ENCODE measurements at regions not wholly inside any gene's neighbourhood (a gene's known extent, or its start where the extent isn't known, plus 50 kb on each side); places are given as distances from the start of the nearest gene placed in this dataset.

DNA sequence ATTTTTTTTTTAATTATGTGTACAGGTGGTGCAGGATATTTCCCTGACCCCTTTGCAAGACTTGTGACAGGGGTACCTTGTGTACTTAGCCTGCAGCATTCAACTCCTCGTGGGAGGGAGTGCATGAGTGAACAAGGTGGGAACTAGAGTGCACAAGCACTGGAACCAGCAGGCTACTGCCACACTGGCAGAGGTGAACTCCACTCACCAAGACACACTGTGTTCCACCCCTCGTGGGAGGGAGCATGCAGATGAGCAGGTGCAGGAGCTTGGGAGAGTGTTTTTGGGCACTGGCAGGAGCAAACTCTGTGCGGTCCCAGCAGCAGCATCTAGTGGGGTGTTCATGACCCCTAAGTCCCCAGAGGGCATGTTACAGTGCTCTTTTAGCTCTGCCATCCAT lies 282.7 kb upstream of the PLET1 start:
- Histone ChIP-seq H3K4me1 (ENCODE audit: control insufficient read depth in 1 of 2, insufficient read depth in 2 of 2, low read length in 2 of 2) (peaks cover 0 to 1% of the 10 kb centered on the region in 2 donors), H3K4me2 (replicated peaks; ENCODE audit: extremely low read depth, low read length, poor library complexity, severe bottlenecking) (no peak overlapping the region), H3K27ac (ENCODE audit: low read depth in 1 of 2, low read length in 2 of 2) (no peak overlapping the region), H3K9me3 (replicated peaks in 1 of 2; ENCODE audit: control insufficient read depth in 1 of 2, insufficient read depth in 1 of 2, low read length in 2 of 2) (no peaks in the 10 kb centered on the region), H2AFZ (ENCODE audit: insufficient read depth, low read depth, low read length, poor library complexity, severe bottlenecking) (no peak overlapping the region), H3K79me2 (ENCODE audit: insufficient read depth, low read length) (no peaks in the 10 kb centered on the region), H3K4me3 (replicated peaks in 1 of 3; ENCODE audit: low read depth in 2 of 3, low read length in 3 of 3) (no peak overlapping the region), H3K27me3 (ENCODE audit: control insufficient read depth in 2 of 2, insufficient read depth in 2 of 2, low read length in 2 of 2) (no peaks in the 10 kb centered on the region), H3K9ac (ENCODE audit: insufficient read depth, low read length, poor library complexity, severe bottlenecking) (no peak overlapping the region), H3K36me3 (replicated peaks in 1 of 2; ENCODE audit: control insufficient read depth in 1 of 2, insufficient read depth in 2 of 2, low read length in 2 of 2) (no peaks in the 10 kb centered on the region), H4K20me1 (ENCODE audit: insufficient read depth, low read length) (no peaks in the 10 kb centered on the region)
- DNase-seq, result no peak
- Mint-ChIP-seq H3K27ac (no peak overlapping the region), H3K4me1 (peaks cover 1% of the 10 kb centered on the region), H3K36me3 (no peaks in the 10 kb centered on the region), H3K27me3 (ENCODE audit: low read depth in 3 of 3) (peaks cover 0 to 2% (median 0%) of the 10 kb centered on the region in 3 donors), H3K4me3 (no peak overlapping the region), H3K9me3 (peaks cover 0 to 3% (median 0%) of the 10 kb centered on the region in 7 donors)
- TF ChIP-seq, protein P1, sequence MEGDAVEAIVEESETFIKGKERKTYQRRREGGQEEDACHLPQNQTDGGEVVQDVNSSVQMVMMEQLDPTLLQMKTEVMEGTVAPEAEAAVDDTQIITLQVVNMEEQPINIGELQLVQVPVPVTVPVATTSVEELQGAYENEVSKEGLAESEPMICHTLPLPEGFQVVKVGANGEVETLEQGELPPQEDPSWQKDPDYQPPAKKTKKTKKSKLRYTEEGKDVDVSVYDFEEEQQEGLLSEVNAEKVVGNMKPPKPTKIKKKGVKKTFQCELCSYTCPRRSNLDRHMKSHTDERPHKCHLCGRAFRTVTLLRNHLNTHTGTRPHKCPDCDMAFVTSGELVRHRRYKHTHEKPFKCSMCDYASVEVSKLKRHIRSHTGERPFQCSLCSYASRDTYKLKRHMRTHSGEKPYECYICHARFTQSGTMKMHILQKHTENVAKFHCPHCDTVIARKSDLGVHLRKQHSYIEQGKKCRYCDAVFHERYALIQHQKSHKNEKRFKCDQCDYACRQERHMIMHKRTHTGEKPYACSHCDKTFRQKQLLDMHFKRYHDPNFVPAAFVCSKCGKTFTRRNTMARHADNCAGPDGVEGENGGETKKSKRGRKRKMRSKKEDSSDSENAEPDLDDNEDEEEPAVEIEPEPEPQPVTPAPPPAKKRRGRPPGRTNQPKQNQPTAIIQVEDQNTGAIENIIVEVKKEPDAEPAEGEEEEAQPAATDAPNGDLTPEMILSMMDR (IDR thresholded peaks at IDR 0.05), result no peak
- 94% methylated on average over 2 of the region's 3 CpGs for WGBS (ENCODE audit: insufficient coverage)
- intact Hi-C loops (cut with micrococcal nuclease), result no loop called here

DNA sequence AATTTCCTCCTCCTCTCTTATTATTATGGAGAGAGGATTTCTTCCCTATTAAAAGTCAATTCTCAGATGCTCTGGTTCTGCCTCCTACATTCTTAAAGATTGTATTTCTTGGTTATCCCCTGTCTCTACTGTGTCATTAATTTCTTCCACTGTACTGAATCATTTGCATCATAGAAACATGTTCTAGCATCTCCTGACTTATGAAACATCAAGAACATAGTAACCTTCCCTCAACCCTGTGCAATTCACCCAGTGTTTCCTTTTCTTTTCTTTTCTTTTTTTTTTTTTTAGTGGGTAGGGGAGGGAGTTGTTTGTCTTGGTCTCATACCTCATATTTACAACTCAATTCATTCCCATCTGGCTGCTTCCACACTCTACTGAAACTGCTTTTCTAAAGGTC lies 288.0 kb upstream of the PLET1 start:
- no peak overlapping the region for H3K4me3 Mint-ChIP-seq
- Histone ChIP-seq H3K36me3 (replicated peaks in 1 of 2; ENCODE audit: control insufficient read depth in 1 of 2, insufficient read depth in 2 of 2, low read length in 2 of 2) (no peaks in the 10 kb centered on the region), H3K27ac (ENCODE audit: low read depth in 1 of 2, low read length in 2 of 2) (no peak overlapping the region), H3K79me2 (ENCODE audit: insufficient read depth, low read length) (no peaks in the 10 kb centered on the region), H3K27me3 (ENCODE audit: control insufficient read depth in 2 of 2, insufficient read depth in 2 of 2, low read length in 2 of 2) (no peaks in the 10 kb centered on the region), H2AFZ (ENCODE audit: insufficient read depth, low read depth, low read length, poor library complexity, severe bottlenecking) (no peak overlapping the region), H3K4me3 (replicated peaks in 1 of 3; ENCODE audit: low read depth in 2 of 3, low read length in 3 of 3) (no peak overlapping the region), H3K9me3 (replicated peaks in 1 of 2; ENCODE audit: control insufficient read depth in 1 of 2, insufficient read depth in 1 of 2, low read length in 2 of 2) (no peaks in the 10 kb centered on the region), H3K9ac (ENCODE audit: insufficient read depth, low read length, poor library complexity, severe bottlenecking) (no peak overlapping the region), H3K4me2 (replicated peaks; ENCODE audit: extremely low read depth, low read length, poor library complexity, severe bottlenecking) (no peak overlapping the region), H3K4me1 (ENCODE audit: control insufficient read depth in 1 of 2, insufficient read depth in 2 of 2, low read length in 2 of 2) (no peaks in the 10 kb centered on the region), H4K20me1 (ENCODE audit: insufficient read depth, low read length) (no peaks in the 10 kb centered on the region)
- H3K36me3 Mint-ChIP-seq, result no peaks in the 10 kb centered on the region
- peaks cover 0 to 8% (median 0%) of the 10 kb centered on the region in 3 donors for H3K27me3 Mint-ChIP-seq (ENCODE audit: low read depth in 3 of 3)
- no peak overlapping the region for H3K27ac Mint-ChIP-seq
- intact Hi-C loops (cut with micrococcal nuclease), result no loop called here
- H3K9me3 Mint-ChIP-seq, result no peaks in the 10 kb centered on the region
- no peak for DNase-seq
- TF ChIP-seq, protein P1 (IDR thresholded peaks at IDR 0.05), result no peak
- no peaks in the 10 kb centered on the region for H3K4me1 Mint-ChIP-seq
